ENCODE measurements at regions not wholly inside any gene's neighbourhood (a gene's known extent, or its start where the extent isn't known, plus 50 kb on each side); places are given as distances from the start of the nearest gene placed in this dataset.

GRCh38 chr1:99207216-99207615 lies 57.1 kb upstream of the PLPPR4 start:
- no peak for DNase-seq
- no peaks in the 10 kb centered on the region for H3K9me3 ChIP-seq (ENCODE audit: control extremely low read depth in 1 of 5, control insufficient read depth in 4 of 5, insufficient read depth in 2 of 5, low read depth in 1 of 5, low read length in 4 of 5)
- no peak overlapping the region for H3K4me3 ChIP-seq (ENCODE audit: control insufficient read depth in 1 of 7, extremely low read depth in 1 of 7, insufficient read depth in 4 of 7, low read depth in 2 of 7, low read length in 6 of 7)
- WGBS (ENCODE audit: insufficient coverage), result 75% methylated on average over 2 of the region's 3 CpGs
- H3K36me3 ChIP-seq (ENCODE audit: control insufficient read depth in 4 of 4, insufficient read depth in 4 of 4, low read length in 3 of 4), result no peaks in the 10 kb centered on the region
- ChIA-PET POLR2A (no interaction called here), CTCF (no interaction called here)
- no peaks in the 10 kb centered on the region for H3K4me1 ChIP-seq (ENCODE audit: control extremely low read depth in 1 of 4, control insufficient read depth in 4 of 4, insufficient read depth in 4 of 4, low read length in 3 of 4)
- no peaks in the 10 kb centered on the region for H3K27me3 ChIP-seq (replicated peaks in 2 of 5; ENCODE audit: control insufficient read depth in 4 of 5, insufficient read depth in 5 of 5, low read length in 4 of 5)
- no peak overlapping the region for H3K27ac ChIP-seq (ENCODE audit: insufficient read depth in 1 of 2, low read depth in 1 of 2, low read length in 2 of 2, poor library complexity in 1 of 2, severe bottlenecking in 2 of 2)
